Neutrophil (primary cell): ENCODE measurements at regions not wholly inside any gene's neighbourhood (a gene's known extent, or its start where the extent isn't known, plus 50 kb on each side); places are given as distances from the start of the nearest gene placed in this dataset.

Experiments
- H3K27ac ChIP-seq: fragments of 200-600 bp; sonication (generic); 2 replicates; pipeline ENCODE4 v1.5.1; 2016; ENCODE audit warnings: mild to moderate bottlenecking, moderate library complexity
- H3K27me3 ChIP-seq: fragments of 200-600 bp; sonication (generic); 2 replicates; pipeline ENCODE4 v1.6.0; 2016; ENCODE audit warnings: mild to moderate bottlenecking
- H3K36me3 ChIP-seq: fragments of 200-600 bp; sonication (generic); 2 replicates; pipeline ENCODE4 v1.5.1; 2017
- H3K4me1 ChIP-seq, 2 experiments: fragments of 200-600 bp in 1 of 2; sonication (generic) in 1 of 2; 1 replicate in 1 of 2; 2 replicates in 1 of 2; pipeline versions ENCODE4 v1.5.1 to v1.6.1; 2013 to 2016; ENCODE audit warnings: low read depth in 1 of 2, low read length in 1 of 2, mild to moderate bottlenecking in 1 of 2, moderate library complexity in 1 of 2; ENCODE audit not compliant: control insufficient read depth in 1 of 2, insufficient read depth in 1 of 2
- H3K4me3 ChIP-seq, 2 experiments: fragments of 200-600 bp in 1 of 2; sonication (generic) in 1 of 2; 1 replicate in 1 of 2; 2 replicates in 1 of 2; pipeline ENCODE4 v1.5.1; 2013 to 2016; ENCODE audit warnings: low read depth in 1 of 2, low read length in 1 of 2, mild to moderate bottlenecking in 1 of 2, moderate library complexity in 1 of 2
- H3K9me3 ChIP-seq: fragments of 200-600 bp; sonication (generic); 2 replicates; pipeline ENCODE4 v1.5.1; 2016
- TF ChIP-seq, protein P1 (sequence below): fragments of 200-600 bp; sonication (generic); IDR thresholded peaks from 2 replicates; pipeline ENCODE4 v1.5.1; 2016; ENCODE audit warnings: antibody characterized with exemption

DNA sequence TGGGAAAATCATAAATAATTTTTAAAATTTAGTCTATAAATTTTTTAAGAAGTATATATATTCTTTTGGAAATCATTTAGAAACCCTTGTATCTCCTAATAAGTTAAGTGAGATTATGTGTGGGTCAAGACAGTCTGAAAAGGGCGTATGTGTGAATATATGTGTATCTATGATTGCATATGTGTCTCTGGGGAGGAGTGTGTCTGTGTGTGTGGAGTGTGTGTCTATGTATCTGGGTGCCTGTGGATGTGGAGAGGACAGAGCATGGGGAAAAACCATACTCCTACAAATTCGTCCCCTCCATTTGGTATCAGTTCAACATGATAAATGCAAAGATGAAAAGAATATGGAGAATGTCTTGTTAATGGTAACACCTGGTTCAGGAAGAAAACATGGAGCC is 342.0 kb upstream of the ACTBL2 start:
- Histone ChIP-seq H3K4me1 (no peaks in the 10 kb centered on the region), H3K27ac (no peak overlapping the region), H3K27me3 (no peaks in the 10 kb centered on the region), H3K9me3 (no peaks in the 10 kb centered on the region), H3K4me3 (no peak overlapping the region), H3K36me3 (no peaks in the 10 kb centered on the region)
- TF ChIP-seq, protein P1, sequence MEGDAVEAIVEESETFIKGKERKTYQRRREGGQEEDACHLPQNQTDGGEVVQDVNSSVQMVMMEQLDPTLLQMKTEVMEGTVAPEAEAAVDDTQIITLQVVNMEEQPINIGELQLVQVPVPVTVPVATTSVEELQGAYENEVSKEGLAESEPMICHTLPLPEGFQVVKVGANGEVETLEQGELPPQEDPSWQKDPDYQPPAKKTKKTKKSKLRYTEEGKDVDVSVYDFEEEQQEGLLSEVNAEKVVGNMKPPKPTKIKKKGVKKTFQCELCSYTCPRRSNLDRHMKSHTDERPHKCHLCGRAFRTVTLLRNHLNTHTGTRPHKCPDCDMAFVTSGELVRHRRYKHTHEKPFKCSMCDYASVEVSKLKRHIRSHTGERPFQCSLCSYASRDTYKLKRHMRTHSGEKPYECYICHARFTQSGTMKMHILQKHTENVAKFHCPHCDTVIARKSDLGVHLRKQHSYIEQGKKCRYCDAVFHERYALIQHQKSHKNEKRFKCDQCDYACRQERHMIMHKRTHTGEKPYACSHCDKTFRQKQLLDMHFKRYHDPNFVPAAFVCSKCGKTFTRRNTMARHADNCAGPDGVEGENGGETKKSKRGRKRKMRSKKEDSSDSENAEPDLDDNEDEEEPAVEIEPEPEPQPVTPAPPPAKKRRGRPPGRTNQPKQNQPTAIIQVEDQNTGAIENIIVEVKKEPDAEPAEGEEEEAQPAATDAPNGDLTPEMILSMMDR, result no peak

- Histone ChIP-seq H3K27me3 (no peaks in the 10 kb centered on the region), H3K27ac (no peak overlapping the region), H3K36me3 (no peaks in the 10 kb centered on the region), H3K4me1 (no peaks in the 10 kb centered on the region), H3K4me3 (no peak overlapping the region), H3K9me3 (no peaks in the 10 kb centered on the region)
- TF ChIP-seq, protein P1, result no peak
Observed at GRCh38 chr5:57824047-57824446, 341.4 kb upstream of the ACTBL2 start.

DNA sequence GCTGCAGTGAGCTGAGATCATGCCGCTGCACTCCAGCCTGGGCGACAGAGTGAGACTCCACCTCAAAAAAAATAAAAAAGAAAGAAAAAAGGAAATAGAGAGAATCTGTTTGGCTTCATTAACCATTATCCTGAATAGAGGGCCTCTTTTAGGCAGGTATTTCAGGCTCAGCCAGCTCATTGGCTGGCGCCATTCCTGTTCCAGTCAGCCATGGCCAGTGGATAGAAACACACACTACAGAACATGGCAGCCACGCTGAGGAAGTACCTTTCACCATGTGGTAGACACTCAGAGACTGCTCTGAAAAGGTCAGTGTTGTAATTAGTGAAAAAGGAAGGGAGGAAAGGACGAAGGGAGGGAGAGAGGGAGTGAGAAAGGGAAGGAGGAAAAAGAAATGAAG is 340.0 kb upstream of the ACTBL2 start:
- H3K27me3 ChIP-seq, result no peaks in the 10 kb centered on the region
- no peak overlapping the region for H3K4me3 ChIP-seq
- TF ChIP-seq, protein P1, result no peak
- H3K4me1 ChIP-seq, result no peaks in the 10 kb centered on the region
- no peak overlapping the region for H3K27ac ChIP-seq
- no peaks in the 10 kb centered on the region for H3K36me3 ChIP-seq
- H3K9me3 ChIP-seq, result no peaks in the 10 kb centered on the region

DNA sequence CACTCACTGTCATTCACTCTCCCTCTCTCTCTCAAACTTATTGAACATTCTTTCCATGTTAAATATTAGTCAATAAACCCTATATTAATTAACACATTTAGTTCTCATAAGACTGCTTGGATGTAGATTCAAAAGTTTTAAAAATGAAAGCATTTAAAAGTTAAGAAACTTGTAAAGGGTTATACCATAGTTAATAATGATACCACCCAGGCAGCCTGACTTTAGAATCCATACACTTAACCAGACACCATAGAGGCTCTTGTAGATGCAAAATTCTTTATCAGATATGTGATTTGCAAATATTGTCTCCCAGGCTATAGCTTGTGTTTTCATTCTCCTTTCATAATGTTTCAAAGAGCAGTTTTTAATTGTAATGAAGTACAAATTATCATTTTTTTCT is 335.8 kb upstream of the ACTBL2 start:
- no peaks in the 10 kb centered on the region for H3K9me3 ChIP-seq
- H3K36me3 ChIP-seq, result no peaks in the 10 kb centered on the region
- TF ChIP-seq, protein P1, result no peak
- no peaks in the 10 kb centered on the region for H3K4me1 ChIP-seq
- H3K27me3 ChIP-seq, result no peaks in the 10 kb centered on the region
- no peak overlapping the region for H3K27ac ChIP-seq
- no peak overlapping the region for H3K4me3 ChIP-seq

- Histone ChIP-seq H3K27ac (no peak overlapping the region), H3K4me1 (no peaks in the 10 kb centered on the region), H3K9me3 (no peaks in the 10 kb centered on the region), H3K36me3 (no peaks in the 10 kb centered on the region), H3K27me3 (no peaks in the 10 kb centered on the region), H3K4me3 (no peak overlapping the region)
- TF ChIP-seq, protein P1, result no peak
Observed at GRCh38 chr5:57817924-57818323, 335.3 kb upstream of the ACTBL2 start.

GRCh38 chr5:57817001-57817453 is 334.4 kb upstream of the ACTBL2 start:
- TF ChIP-seq, protein P1, result no peak
- Histone ChIP-seq H3K27me3 (no peaks in the 10 kb centered on the region), H3K4me1 (no peaks in the 10 kb centered on the region), H3K27ac (no peak overlapping the region), H3K36me3 (no peaks in the 10 kb centered on the region), H3K4me3 (no peak overlapping the region), H3K9me3 (no peaks in the 10 kb centered on the region)
